Hepatocyte (in vitro differentiated cells): ENCODE measurements at regions not wholly inside any gene's neighbourhood (a gene's known extent, or its start where the extent isn't known, plus 50 kb on each side); places are given as distances from the start of the nearest gene placed in this dataset.

Source experiments
- DNase-seq: peaks from one replicate; pipeline ENCODE4 v3.0.0-alpha.2; 2016; ENCODE audit warnings: low spot score
- H2AFZ ChIP-seq: fragments of 200-600 bp; sonication (generic); 2 replicates; pipeline ENCODE4 v1.6.0; 2016; ENCODE audit warnings: antibody characterized with exemption, mild to moderate bottlenecking
- H3K27ac ChIP-seq: fragments of 200-600 bp; sonication (generic); 2 replicates; pipeline ENCODE4 v1.5.1; 2016; ENCODE audit warnings: mild to moderate bottlenecking
- H3K27me3 ChIP-seq: fragments of 200-600 bp; sonication (generic); 2 replicates; pipeline ENCODE4 v1.6.1; 2016
- H3K36me3 ChIP-seq: fragments of 200-600 bp; sonication (generic); replicated peaks from 2 replicates; pipeline ENCODE4 v1.5.1; 2016; ENCODE audit warnings: low read depth; ENCODE audit not compliant: insufficient read depth
- H3K4me1 ChIP-seq: fragments of 200-600 bp; sonication (generic); 2 replicates; pipeline ENCODE4 v1.5.1; 2016; ENCODE audit warnings: mild to moderate bottlenecking, moderate library complexity; ENCODE audit not compliant: insufficient read depth
- H3K4me2 ChIP-seq: fragments of 200-600 bp; sonication (generic); 2 replicates; pipeline ENCODE4 v1.6.0; 2016
- H3K4me3 ChIP-seq: fragments of 200-600 bp; sonication (generic); 2 replicates; pipeline ENCODE4 v1.5.1; 2016; ENCODE audit warnings: mild to moderate bottlenecking
- H3K79me2 ChIP-seq: fragments of 200-600 bp; sonication (generic); 2 replicates; pipeline ENCODE4 v1.6.0; 2017; ENCODE audit warnings: mild to moderate bottlenecking
- H3K9me2 ChIP-seq: fragments of 200-600 bp; sonication (generic); replicated peaks from 2 replicates; pipeline ENCODE4 v1.6.0; 2017; ENCODE audit warnings: mild to moderate bottlenecking; ENCODE audit not compliant: insufficient read depth
- H3K9me3 ChIP-seq: fragments of 200-600 bp; sonication (generic); 2 replicates; pipeline ENCODE4 v1.5.1; 2016; ENCODE audit warnings: low read depth, mild to moderate bottlenecking
- H4K20me1 ChIP-seq: fragments of 200-600 bp; sonication (generic); 2 replicates; pipeline ENCODE4 v1.6.0; 2016; ENCODE audit warnings: mild to moderate bottlenecking; ENCODE audit not compliant: insufficient read depth, poor library complexity, severe bottlenecking
- CTCF ChIP-seq: fragments of 200-600 bp; sonication (generic); IDR thresholded peaks from 2 replicates; pipeline ENCODE4 v1.5.1; 2016; ENCODE audit warnings: antibody characterized with exemption, mild to moderate bottlenecking; ENCODE audit not compliant: poor library complexity
- EZH2 ChIP-seq: fragments of 200-600 bp; sonication (generic); IDR thresholded peaks from 2 replicates; pipeline ENCODE4 v1.6.1; 2016; ENCODE audit warnings: antibody characterized with exemption, mild to moderate bottlenecking, borderline replicate concordance
- EZH2phosphoT487 ChIP-seq: fragments of 200-600 bp; sonication (generic); IDR thresholded peaks from one replicate; pipeline ENCODE4 v1.6.1; 2018; ENCODE audit warnings: antibody characterized with exemption, mild to moderate bottlenecking, low read depth, moderate library complexity; ENCODE audit not compliant: unreplicated experiment, severe bottlenecking
- WGBS: methylation state at CpG from one replicate; pipeline ENCODE4 v1.1.6; 2016; ENCODE audit warnings: low lambda C conversion rate; ENCODE audit errors: missing lambda C conversion rate; 5-methylcytosine and 5-hydroxymethylcytosine counted together

- no peaks in the 10 kb centered on the region for H3K4me1 ChIP-seq
- 46% methylated on average over 2 of the region's 2 CpGs for WGBS
These were observed 767.5 kb downstream of the JRKL start for GRCh38 chr11:97157221-97157740.

GRCh38 chr11:97158243-97158642, 768.4 kb downstream of the JRKL start:
- H3K4me2 ChIP-seq, result no peak overlapping the region
- no peak overlapping the region for H3K27ac ChIP-seq
- H3K4me3 ChIP-seq, result no peak overlapping the region
- H3K36me3 ChIP-seq, result no peaks in the 10 kb centered on the region
- H3K9me3 ChIP-seq, result no peaks in the 10 kb centered on the region
- H3K27me3 ChIP-seq, result no peaks in the 10 kb centered on the region
- 81% methylated on average over 5 of the region's 5 CpGs for WGBS
- H3K4me1 ChIP-seq, result no peaks in the 10 kb centered on the region
- H3K79me2 ChIP-seq, result no peaks in the 10 kb centered on the region
- no peaks in the 10 kb centered on the region for H3K9me2 ChIP-seq
- no peak for TF ChIP-seq CTCF
- no peak for TF ChIP-seq EZH2phosphoT487
- no peak for TF ChIP-seq EZH2
- no peak overlapping the region for H2AFZ ChIP-seq
- DNase-seq, result no peak
- no peaks in the 10 kb centered on the region for H4K20me1 ChIP-seq

More at GRCh38 chr11:97157221-97157740, 767.5 kb downstream of the JRKL start:
- Histone ChIP-seq H3K27ac (no peak overlapping the region), H2AFZ (no peak overlapping the region), H3K27me3 (no peaks in the 10 kb centered on the region), H3K36me3 (no peaks in the 10 kb centered on the region), H3K4me3 (no peak overlapping the region), H4K20me1 (no peaks in the 10 kb centered on the region), H3K4me2 (no peak overlapping the region), H3K79me2 (no peaks in the 10 kb centered on the region), H3K9me3 (no peaks in the 10 kb centered on the region), H3K9me2 (no peaks in the 10 kb centered on the region)
- no peak for DNase-seq
- no peak for TF ChIP-seq CTCF
- no peak for TF ChIP-seq EZH2phosphoT487
- no peak for TF ChIP-seq EZH2

- Histone ChIP-seq H3K27ac (no peak overlapping the region), H3K9me3 (no peaks in the 10 kb centered on the region), H3K27me3 (no peaks in the 10 kb centered on the region), H3K4me3 (no peak overlapping the region), H3K36me3 (no peaks in the 10 kb centered on the region), H3K4me1 (no peaks in the 10 kb centered on the region), H3K79me2 (no peaks in the 10 kb centered on the region), H4K20me1 (no peaks in the 10 kb centered on the region), H3K9me2 (no peaks in the 10 kb centered on the region), H3K4me2 (no peak overlapping the region), H2AFZ (no peak overlapping the region)
- TF ChIP-seq EZH2 (no peak), CTCF (no peak), EZH2phosphoT487 (no peak)
- DNase-seq, result no peak
- 60% methylated on average over 4 of the region's 4 CpGs for WGBS
These were observed 773.9 kb downstream of the JRKL start for GRCh38 chr11:97163631-97164191.
